ENCODE measurements at regions not wholly inside any gene's neighbourhood (a gene's known extent, or its start where the extent isn't known, plus 50 kb on each side); places are given as distances from the start of the nearest gene placed in this dataset.

DNA sequence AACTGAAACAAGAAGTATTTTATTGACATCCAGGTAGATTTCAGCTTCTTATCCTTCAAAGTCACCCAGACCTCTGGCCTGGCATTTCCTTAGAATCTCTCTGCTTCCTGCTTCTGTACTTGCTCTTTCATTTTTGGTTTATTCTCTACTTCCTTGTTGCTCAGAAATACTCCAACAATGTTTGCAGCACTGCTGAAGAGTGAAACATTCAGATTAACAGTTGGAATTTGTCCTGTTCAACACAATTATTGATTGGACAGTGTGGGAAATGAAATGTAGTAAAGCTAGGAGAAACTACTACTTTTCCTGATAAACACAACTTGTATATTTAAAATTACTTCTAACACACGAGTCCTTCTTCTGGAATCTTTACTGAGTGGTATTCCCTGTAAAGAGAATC, 81.0 kb upstream of the MEIS2 start:
- no peak for TF ChIP-seq EP300 (IDR thresholded peaks at IDR 0.05)
- TF ChIP-seq POLR2AphosphoS5 (IDR thresholded peaks at IDR 0.05) = no peak
